NCI-H2196 treated with DMSO at 0.1 percent for 48 hours (cell line): ENCODE measurements at regions not wholly inside any gene's neighbourhood (a gene's known extent, or its start where the extent isn't known, plus 50 kb on each side); places are given as distances from the start of the nearest gene placed in this dataset.
"Not testable (repeated sequence)": the region's sequence is repeated elsewhere in the genome, so short reads cannot be mapped to it uniquely, and the experiment has no call there.

Experiments
- DNase-seq: peaks from one replicate; lab custom pipeline; 2025; ENCODE audit not compliant: unreplicated experiment; lab: John Stamatoyannopoulos, UW

GRCh38 chr16:75780669-75781068 is 54.4 kb upstream of the CPHXL start:
- no peak for DNase-seq

- DNase-seq: no peak
Observed at GRCh38 chr16:75781683-75782343, 55.5 kb upstream of the CPHXL start.

- DNase-seq: no peak
Observed at GRCh38 chr16:75787440-75787839, 61.1 kb upstream of the CPHXL start.

GRCh38 chr16:75789237-75789636 is 62.9 kb upstream of the CPHXL start:
- DNase-seq: peak; percentile 7

- DNase-seq: no peak
Observed at GRCh38 chr16:75792771-75793492, 66.6 kb upstream of the CPHXL start.

GRCh38 chr16:75793641-75794040 is 67.4 kb upstream of the CPHXL start:
- no peak for DNase-seq

GRCh38 chr16:75794426-75794825 is 68.1 kb upstream of the CPHXL start:
- no peak for DNase-seq

GRCh38 chr16:75798714-75799113 is 72.4 kb upstream of the CPHXL start:
- no peak for DNase-seq

- DNase-seq: no peak
Observed at GRCh38 chr16:75801307-75801706, 75.0 kb upstream of the CPHXL start.

- DNase-seq: no peak
Observed at GRCh38 chr16:75803753-75804152, 77.5 kb upstream of the CPHXL start.

GRCh38 chr16:75804368-75804767 is 78.1 kb upstream of the CPHXL start:
- DNase-seq: no peak

GRCh38 chr16:75805946-75806345 is 79.7 kb upstream of the CPHXL start:
- no peak for DNase-seq

- no peak for DNase-seq
Observed at GRCh38 chr16:75806487-75806886, 80.2 kb upstream of the CPHXL start.

GRCh38 chr16:75810342-75810741 is 84.1 kb upstream of the CPHXL start:
- DNase-seq: no peak

GRCh38 chr16:75811020-75811634 is 84.8 kb upstream of the CPHXL start:
- DNase-seq: no peak

GRCh38 chr16:75818491-75818890 is 92.2 kb upstream of the CPHXL start:
- no peak for DNase-seq

- no peak for DNase-seq
Observed at GRCh38 chr16:75820672-75821071, 94.4 kb upstream of the CPHXL start.

GRCh38 chr16:75821117-75821516 is 94.8 kb upstream of the CPHXL start:
- no peak for DNase-seq

GRCh38 chr16:75825750-75826149 is 99.5 kb upstream of the CPHXL start:
- DNase-seq: not testable (repeated sequence)

GRCh38 chr16:75827372-75828038 is 101.2 kb upstream of the CPHXL start:
- DNase-seq: not testable (repeated sequence)

- not testable (repeated sequence) for DNase-seq
Observed at GRCh38 chr16:75833385-75833784, 107.1 kb upstream of the CPHXL start.
